Prostate gland (tissue), 2 donors: ENCODE measurements at regions not wholly inside any gene's neighbourhood (a gene's known extent, or its start where the extent isn't known, plus 50 kb on each side); places are given as distances from the start of the nearest gene placed in this dataset.

Source experiments
- POLR2A ChIP-seq: fragments of 450-650 bp; IDR thresholded peaks from one replicate; pipeline ENCODE4 v1.6.1; 2016; ENCODE audit warnings: antibody characterized with exemption, mild to moderate bottlenecking
- POLR2AphosphoS5 ChIP-seq: sonication (generic); formaldehyde crosslinking; IDR thresholded peaks from one replicate; pipeline ENCODE4 v1.6.1; 2017; ENCODE audit warnings: antibody characterized with exemption
- TF ChIP-seq, protein P1 (sequence below), 4 experiments: fragments of 200-600 bp in 2 of 4; fragments of 450-650 bp in 2 of 4; sonication (generic) in 2 of 4; IDR thresholded peaks; 1 replicate in 3 of 4; 2 replicates in 1 of 4; pipeline ENCODE4 v1.5.1; 2016 to 2019; ENCODE audit warnings: antibody characterized with exemption in 4 of 4, mild to moderate bottlenecking in 2 of 4, moderate library complexity in 2 of 4

DNA sequence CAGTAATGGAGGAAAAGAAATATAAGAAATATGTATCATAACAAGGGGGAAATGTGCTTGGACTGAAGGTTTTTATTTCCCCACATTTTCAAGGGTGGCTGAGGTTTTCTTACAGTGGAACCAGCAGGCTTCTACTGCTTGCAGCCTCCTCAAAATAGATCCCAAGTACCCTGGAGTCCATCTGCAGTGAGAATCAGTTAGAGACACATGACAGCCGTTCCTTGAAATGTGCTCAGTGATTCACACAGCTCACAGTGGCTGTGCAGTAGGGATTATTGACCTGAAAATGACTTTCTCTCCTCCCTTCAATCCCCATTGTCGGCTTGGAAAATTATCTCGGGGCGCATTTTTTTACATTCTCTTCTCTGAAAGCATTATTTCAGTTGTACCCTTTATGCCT, 832.0 kb downstream of the TLR4 start:
- TF ChIP-seq, protein P1, sequence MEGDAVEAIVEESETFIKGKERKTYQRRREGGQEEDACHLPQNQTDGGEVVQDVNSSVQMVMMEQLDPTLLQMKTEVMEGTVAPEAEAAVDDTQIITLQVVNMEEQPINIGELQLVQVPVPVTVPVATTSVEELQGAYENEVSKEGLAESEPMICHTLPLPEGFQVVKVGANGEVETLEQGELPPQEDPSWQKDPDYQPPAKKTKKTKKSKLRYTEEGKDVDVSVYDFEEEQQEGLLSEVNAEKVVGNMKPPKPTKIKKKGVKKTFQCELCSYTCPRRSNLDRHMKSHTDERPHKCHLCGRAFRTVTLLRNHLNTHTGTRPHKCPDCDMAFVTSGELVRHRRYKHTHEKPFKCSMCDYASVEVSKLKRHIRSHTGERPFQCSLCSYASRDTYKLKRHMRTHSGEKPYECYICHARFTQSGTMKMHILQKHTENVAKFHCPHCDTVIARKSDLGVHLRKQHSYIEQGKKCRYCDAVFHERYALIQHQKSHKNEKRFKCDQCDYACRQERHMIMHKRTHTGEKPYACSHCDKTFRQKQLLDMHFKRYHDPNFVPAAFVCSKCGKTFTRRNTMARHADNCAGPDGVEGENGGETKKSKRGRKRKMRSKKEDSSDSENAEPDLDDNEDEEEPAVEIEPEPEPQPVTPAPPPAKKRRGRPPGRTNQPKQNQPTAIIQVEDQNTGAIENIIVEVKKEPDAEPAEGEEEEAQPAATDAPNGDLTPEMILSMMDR (IDR thresholded peaks at IDR 0.05) = no peak
- no peak for TF ChIP-seq POLR2A
- no peak for TF ChIP-seq POLR2AphosphoS5
